Gastrocnemius medialis (tissue), 4 donors: ENCODE measurements at regions not wholly inside any gene's neighbourhood (a gene's known extent, or its start where the extent isn't known, plus 50 kb on each side); places are given as distances from the start of the nearest gene placed in this dataset.

Experiments
- POLR2A ChIP-seq, 2 donors: fragments of 450-650 bp; IDR thresholded peaks; one replicate each; pipeline ENCODE4 v1.6.1; 2017; ENCODE audit warnings: antibody characterized with exemption in 2 of 2, mild to moderate bottlenecking in 2 of 2, moderate library complexity in 2 of 2
- TF ChIP-seq, protein P1 (sequence below), 5 experiments: fragments of 450-650 bp in 3 of 5; fragments of 200-600 bp in 2 of 5; sonication (generic) in 2 of 5; IDR thresholded peaks in 4 of 5; conservative IDR thresholded peaks in 1 of 5; 1 replicate in 4 of 5; 2 replicates in 1 of 5; pipeline ENCODE4 v1.5.1; 2016 to 2019; ENCODE audit warnings: antibody characterized with exemption in 5 of 5, mild to moderate bottlenecking in 3 of 5, moderate library complexity in 3 of 5

DNA sequence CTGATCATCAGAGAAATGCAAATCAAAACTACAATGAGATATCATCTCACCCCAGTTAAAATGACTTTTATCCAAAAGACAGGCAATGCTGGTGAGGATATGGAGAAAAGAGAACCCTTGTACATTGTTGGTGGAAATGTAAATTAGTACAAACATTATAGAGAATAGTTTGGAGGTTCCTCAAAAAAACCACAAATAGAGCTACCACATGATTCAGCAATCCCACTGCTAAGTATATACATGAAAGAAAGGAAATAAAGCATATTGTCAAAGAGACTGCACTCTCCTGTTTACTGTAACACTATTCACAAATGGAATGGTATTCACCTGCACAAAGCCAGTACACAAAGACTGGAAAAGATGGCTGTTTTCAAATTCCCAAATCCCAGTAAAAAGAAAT, 1233.7 kb downstream of the PCDH17 start:
- TF ChIP-seq, protein P1, sequence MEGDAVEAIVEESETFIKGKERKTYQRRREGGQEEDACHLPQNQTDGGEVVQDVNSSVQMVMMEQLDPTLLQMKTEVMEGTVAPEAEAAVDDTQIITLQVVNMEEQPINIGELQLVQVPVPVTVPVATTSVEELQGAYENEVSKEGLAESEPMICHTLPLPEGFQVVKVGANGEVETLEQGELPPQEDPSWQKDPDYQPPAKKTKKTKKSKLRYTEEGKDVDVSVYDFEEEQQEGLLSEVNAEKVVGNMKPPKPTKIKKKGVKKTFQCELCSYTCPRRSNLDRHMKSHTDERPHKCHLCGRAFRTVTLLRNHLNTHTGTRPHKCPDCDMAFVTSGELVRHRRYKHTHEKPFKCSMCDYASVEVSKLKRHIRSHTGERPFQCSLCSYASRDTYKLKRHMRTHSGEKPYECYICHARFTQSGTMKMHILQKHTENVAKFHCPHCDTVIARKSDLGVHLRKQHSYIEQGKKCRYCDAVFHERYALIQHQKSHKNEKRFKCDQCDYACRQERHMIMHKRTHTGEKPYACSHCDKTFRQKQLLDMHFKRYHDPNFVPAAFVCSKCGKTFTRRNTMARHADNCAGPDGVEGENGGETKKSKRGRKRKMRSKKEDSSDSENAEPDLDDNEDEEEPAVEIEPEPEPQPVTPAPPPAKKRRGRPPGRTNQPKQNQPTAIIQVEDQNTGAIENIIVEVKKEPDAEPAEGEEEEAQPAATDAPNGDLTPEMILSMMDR (IDR thresholded peaks at IDR 0.05 in 4 of 5, conservative IDR thresholded peaks at IDR 0.05 in 1 of 5): no peak
- TF ChIP-seq POLR2A (IDR thresholded peaks at IDR 0.05): no peak
